HepG2 (cell line): ENCODE measurements at regions not wholly inside any gene's neighbourhood (a gene's known extent, or its start where the extent isn't known, plus 50 kb on each side); places are given as distances from the start of the nearest gene placed in this dataset.

Source experiments
- ATAC-seq: fragments of 200-7000 bp; cut with Tn5 transposase; 3 replicates; pipeline ENCODE4 v1.9.1; 2020; ENCODE audit warnings: mild to moderate bottlenecking, moderate library complexity
- BruUV-seq: library from RNA; stranded (reverse); fragments of 400-500 nt; replicated peaks from 2 replicates; lab custom pipeline; 2021; lab: Mats Ljungman, UMichigan
- CTCF ChIA-PET: fragments of 300-600 bp; formaldehyde crosslinking; extraction: SDS; loops from one replicate; lab custom pipeline; 2021; ENCODE audit warnings: low total read pairs, inconsistent platforms, low intra/inter-chr PET ratio; lab: Yijun Ruan, JAX
- POLR2A ChIA-PET: fragments of 350-600 bp; sonication (Branson Sonifier 250); formaldehyde crosslinking; loops from one replicate; lab custom pipeline; 2020; ENCODE audit warnings: antibody characterized with exemption, inconsistent platforms; lab: Yijun Ruan, JAX
- DNase-seq: peaks from one replicate; pipeline ENCODE4 v3.0.0-alpha.2; 2015; ENCODE audit warnings: low spot score
- FAIRE-seq: peaks from 3 replicates; lab custom pipeline; 2011; peaks lifted over from hg19 to GRCh38; lab: Jason Lieb, UNC
- H2AFZ ChIP-seq: one replicate; pipeline ENCODE4 v1.6.1; 2011; ENCODE audit warnings: low read length, inconsistent platforms
- H3K27ac ChIP-seq: fragments of 300-600 bp; 3 replicates; pipeline ENCODE4 v1.8.0; 2011; ENCODE audit warnings: mixed run types, mild to moderate bottlenecking, mixed read lengths, low read length, inconsistent platforms; ENCODE audit not compliant: insufficient read depth; ENCODE audit errors: extremely low read length
- H3K27me3 ChIP-seq, 2 experiments: fragments of 200-600 bp in 1 of 2; 2 replicates in 1 of 2; 3 replicates in 1 of 2; pipeline versions ENCODE4 v1.6.0 to v1.8.0; 2011; ENCODE audit warnings: low read length in 2 of 2, mild to moderate bottlenecking in 2 of 2, moderate library complexity in 2 of 2, inconsistent platforms in 1 of 2; ENCODE audit not compliant: insufficient read depth in 2 of 2, control insufficient read depth in 1 of 2
- H3K36me3 ChIP-seq, 2 experiments: fragments of 200-600 bp in 1 of 2; replicated peaks in 1 of 2; 2 replicates in 1 of 2; 3 replicates in 1 of 2; pipeline versions ENCODE4 v1.5.1 to v1.8.0; 2011; ENCODE audit warnings: low read length in 2 of 2, inconsistent platforms in 1 of 2; ENCODE audit not compliant: insufficient read depth in 2 of 2, control insufficient read depth in 1 of 2
- H3K4me1 ChIP-seq: 2 replicates; pipeline ENCODE4 v1.5.1; 2012; ENCODE audit warnings: low read length, inconsistent platforms; ENCODE audit not compliant: insufficient read depth
- H3K4me2 ChIP-seq: 2 replicates; pipeline ENCODE4 v1.6.0; 2011; ENCODE audit warnings: low read depth, low read length, inconsistent platforms
- H3K4me3 ChIP-seq, 3 experiments: fragments of 200-600 bp in 1 of 3; sonication (generic), shearing (Covaris generic) in 1 of 3; replicated peaks in 1 of 3; 2 replicates each; pipeline ENCODE4 v1.5.1; 2011 to 2016; ENCODE audit warnings: low read length in 3 of 3, inconsistent platforms in 2 of 3, low read depth in 2 of 3, mild to moderate bottlenecking in 2 of 3, control low read depth in 1 of 3, mixed read lengths in 1 of 3; ENCODE audit not compliant: insufficient read depth in 1 of 3
- H3K79me2 ChIP-seq: one replicate; pipeline ENCODE4 v1.6.1; 2011; ENCODE audit warnings: low read length, inconsistent platforms; ENCODE audit not compliant: insufficient read depth
- H3K9ac ChIP-seq: 2 replicates; pipeline ENCODE4 v1.6.0; 2011; ENCODE audit warnings: mild to moderate bottlenecking, low read depth, low read length, inconsistent platforms; ENCODE audit not compliant: insufficient read depth
- H3K9me3 ChIP-seq: 2 replicates; pipeline ENCODE4 v1.5.1; 2012; ENCODE audit warnings: mild to moderate bottlenecking, low read length
- H4K20me1 ChIP-seq: 2 replicates; pipeline ENCODE4 v1.6.0; 2011; ENCODE audit warnings: inconsistent platforms, mild to moderate bottlenecking, low read length, moderate library complexity; ENCODE audit not compliant: insufficient read depth
- ARNT2 ChIP-seq: sonication (generic); formaldehyde crosslinking; IDR thresholded peaks from 2 replicates; pipeline ENCODE4 v1.8.0; 2022; ENCODE audit warnings: mild to moderate bottlenecking, low read depth, missing genetic modification reagents, moderate library complexity
- ELF4 ChIP-seq: sonication (generic); formaldehyde crosslinking; IDR thresholded peaks from 2 replicates; pipeline ENCODE4 v1.5.0; 2020; ENCODE audit warnings: missing genetic modification reagents, mild to moderate bottlenecking, moderate library complexity, borderline replicate concordance
- HDAC2 ChIP-seq: sonication (generic); formaldehyde crosslinking; IDR thresholded peaks from 2 replicates; pipeline ENCODE4 v1.4.0; 2020; ENCODE audit warnings: missing genetic modification reagents
- HMG20A ChIP-seq: IDR thresholded peaks from 2 replicates; pipeline ENCODE4 v1.6.1; 2016; ENCODE audit warnings: borderline replicate concordance
- HOXA9 ChIP-seq: sonication (generic); formaldehyde crosslinking; IDR thresholded peaks from 2 replicates; pipeline ENCODE4 v1.8.1; 2022; ENCODE audit warnings: missing genetic modification reagents, mild to moderate bottlenecking, moderate library complexity, borderline replicate concordance
- IKZF1 ChIP-seq: fragments of 450-650 bp; IDR thresholded peaks from 2 replicates; pipeline ENCODE4 v1.7.1; 2016
- NCOR1 ChIP-seq: fragments of 200-600 bp; sonication (generic); IDR thresholded peaks from 2 replicates; pipeline ENCODE4 v1.7.0; 2017; ENCODE audit warnings: antibody characterized with exemption, low read length, borderline replicate concordance
- SP5 ChIP-seq: IDR thresholded peaks from 2 replicates; pipeline ENCODE4 v1.6.1; 2016; ENCODE audit warnings: low read depth, borderline replicate concordance
- SYNCRIP ChIP-seq: fragments of 200-400 bp; formaldehyde crosslinking; IDR thresholded peaks from 2 replicates; pipeline ENCODE4 v1.6.1; 2018; ENCODE audit warnings: mild to moderate bottlenecking, low read depth, low read length; ENCODE audit not compliant: insufficient read depth
- XRCC5 ChIP-seq: fragments of 200-400 bp; formaldehyde crosslinking; optimal IDR thresholded peaks from 2 replicates; pipeline ENCODE3; 2017; ENCODE audit warnings: mild to moderate bottlenecking, low read length
- ZBTB21 ChIP-seq: sonication (generic); formaldehyde crosslinking; IDR thresholded peaks from 2 replicates; pipeline ENCODE4 v1.4.0; 2020; ENCODE audit warnings: missing genetic modification reagents
- ZFAT ChIP-seq: sonication (generic); formaldehyde crosslinking; conservative IDR thresholded peaks from 2 replicates; pipeline ENCODE4 v1.8.1; 2023; ENCODE audit warnings: missing genetic modification reagents, inconsistent platforms
- ZFP36 ChIP-seq: fragments of 150-350 bp; IDR thresholded peaks from 2 replicates; pipeline ENCODE4 v1.6.1; 2018; ENCODE audit warnings: borderline replicate concordance, low read length, low read depth; ENCODE audit not compliant: partially characterized antibody
- ZFP62 ChIP-seq: sonication (generic); formaldehyde crosslinking; IDR thresholded peaks from 2 replicates; pipeline ENCODE4 v1.4.0; 2020; ENCODE audit warnings: missing genetic modification reagents
- ZNF101 ChIP-seq: sonication (generic); formaldehyde crosslinking; IDR thresholded peaks from 2 replicates; pipeline ENCODE4 v1.4.0; 2020; ENCODE audit warnings: mild to moderate bottlenecking, low read depth, missing genetic modification reagents, borderline replicate concordance
- ZNF354B ChIP-seq: sonication (generic); formaldehyde crosslinking; IDR thresholded peaks from 2 replicates; pipeline ENCODE4 v1.8.0; 2022; ENCODE audit warnings: mild to moderate bottlenecking, missing genetic modification reagents
- ZSCAN22 ChIP-seq: sonication (generic); formaldehyde crosslinking; IDR thresholded peaks from 2 replicates; pipeline ENCODE4 v1.4.0; 2020; ENCODE audit warnings: mild to moderate bottlenecking, missing genetic modification reagents
- WGBS: methylation state at CpG from one replicate; pipeline ENCODE4 v1.1.6; 2017; ENCODE audit warnings: low lambda C conversion rate; 5-methylcytosine and 5-hydroxymethylcytosine counted together
- in situ Hi-C: cut with HindIII; loops from 2 replicates; pipeline ENCODE4 v1.10.0; 2017; ENCODE audit warnings: low pct_unique_long_range_greater_than_20kb; ENCODE audit not compliant: extremely low pct_ligation_motif_present
- intact Hi-C: fragments of 100-400 bp; cut with micrococcal nuclease; formaldehyde crosslinking; loops from one replicate; pipeline ENCODE4 v1.10.0; 2022; ENCODE audit not compliant: unreplicated experiment
- TF ChIP-seq, protein P1 (sequence below): sonication (generic); formaldehyde crosslinking; IDR thresholded peaks from 2 replicates; pipeline ENCODE4 v1.4.0; 2020; ENCODE audit warnings: missing genetic modification reagents
- TF ChIP-seq, protein P2 (sequence below): sonication (generic); formaldehyde crosslinking; IDR thresholded peaks from 2 replicates; pipeline ENCODE4 v1.5.0; 2020; ENCODE audit warnings: missing genetic modification reagents
- TF ChIP-seq, protein P3 (sequence below): IDR thresholded peaks from 2 replicates; pipeline ENCODE4 v1.6.1; 2018; ENCODE audit warnings: missing genetic modification reagents

DNA sequence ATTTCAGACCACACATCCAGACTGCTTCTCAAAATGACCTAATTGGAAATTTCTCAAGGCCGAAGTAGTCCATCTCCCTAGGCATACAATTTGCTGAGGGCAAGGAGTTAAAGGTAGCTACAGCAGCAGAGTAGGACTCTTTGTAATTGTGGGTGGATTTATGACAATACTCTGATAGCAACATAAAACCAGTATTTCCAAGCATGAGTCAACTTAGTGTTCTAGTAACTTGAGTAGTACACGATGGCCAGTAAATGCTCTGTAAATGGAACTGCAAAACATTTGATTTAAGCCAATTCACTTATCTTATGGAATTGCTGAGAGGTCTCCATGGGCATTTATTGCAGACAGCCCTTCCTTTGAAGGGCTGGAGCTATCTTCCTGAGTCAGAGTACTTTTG is 352.2 kb downstream of the PLK2 start (continued):
- TF ChIP-seq XRCC5 = no peak
- TF ChIP-seq, all 625 proteins: peak for 0

DNA sequence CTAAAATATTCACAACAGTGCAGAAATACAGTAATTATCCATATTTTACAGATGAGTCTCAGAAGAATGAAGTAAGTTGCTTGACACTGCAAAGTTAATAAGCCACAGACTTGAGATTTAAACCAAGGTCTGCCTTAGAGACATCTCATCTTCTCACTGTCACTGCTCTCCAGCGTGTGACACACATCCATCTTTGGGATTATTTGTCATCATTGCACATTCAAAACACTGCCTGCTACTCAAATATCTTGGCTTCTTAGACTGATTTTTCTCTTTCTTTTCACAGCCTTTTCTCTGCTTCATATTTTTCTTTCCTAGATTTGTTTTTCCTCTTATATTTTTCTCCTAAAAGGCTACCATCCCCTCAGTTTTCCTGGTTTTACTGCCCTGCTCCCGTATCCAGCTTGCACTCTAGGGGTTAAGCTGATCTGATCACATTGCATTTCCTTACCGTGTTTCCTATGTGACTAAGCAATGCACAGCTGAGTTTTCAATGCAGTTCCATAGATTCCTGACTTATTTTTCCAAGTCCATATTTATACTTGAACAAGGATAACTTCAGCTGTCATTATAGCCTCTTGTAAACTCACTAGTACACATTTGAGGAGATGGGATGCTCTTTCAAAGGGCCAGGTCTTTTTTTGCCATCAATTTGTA is 353.0 kb downstream of the PLK2 start:
- DNase-seq = no peak
- BruUV-seq = no TSS peak

More for the DNA sequence above, 353.0 kb downstream of the PLK2 start:
- intact Hi-C loops (no loop called here), in situ Hi-C loops (no loop called here)
- no peak overlapping the region for H3K27ac ChIP-seq
- no peaks in the 10 kb centered on the region for H4K20me1 ChIP-seq
- no peak overlapping the region for H3K4me2 ChIP-seq
- ATAC-seq (no peak), FAIRE-seq (no peak)
- no peaks in the 10 kb centered on the region for H3K79me2 ChIP-seq
- H2AFZ ChIP-seq = no peak overlapping the region
- H3K36me3 ChIP-seq = no peaks in the 10 kb centered on the region
- POLR2A ChIA-PET = no interaction called here
- H3K4me3 ChIP-seq = no peak overlapping the region
- CTCF ChIA-PET = no interaction called here
- H3K9ac ChIP-seq = no peak overlapping the region
- TF ChIP-seq HMG20A (CRISPR knock-in tag) (no peak), SYNCRIP (no peak), ZFP62 (CRISPR knock-in tag) (no peak), HOXA9 (CRISPR knock-in tag) (no peak), ARNT2 (CRISPR knock-in tag) (no peak), ZBTB21 (CRISPR knock-in tag) (no peak), NCOR1 (no peak), HDAC2 (CRISPR knock-in tag) (no peak), SP5 (CRISPR knock-in tag) (no peak), IKZF1 (no peak), ZNF101 (CRISPR knock-in tag) (no peak), ELF4 (CRISPR knock-in tag) (no peak), ZFP36 (no peak), ZSCAN22 (no peak), ZFAT (CRISPR knock-in tag) (no peak), ZNF354B (CRISPR knock-in tag) (no peak)
- TF ChIP-seq, protein P1, sequence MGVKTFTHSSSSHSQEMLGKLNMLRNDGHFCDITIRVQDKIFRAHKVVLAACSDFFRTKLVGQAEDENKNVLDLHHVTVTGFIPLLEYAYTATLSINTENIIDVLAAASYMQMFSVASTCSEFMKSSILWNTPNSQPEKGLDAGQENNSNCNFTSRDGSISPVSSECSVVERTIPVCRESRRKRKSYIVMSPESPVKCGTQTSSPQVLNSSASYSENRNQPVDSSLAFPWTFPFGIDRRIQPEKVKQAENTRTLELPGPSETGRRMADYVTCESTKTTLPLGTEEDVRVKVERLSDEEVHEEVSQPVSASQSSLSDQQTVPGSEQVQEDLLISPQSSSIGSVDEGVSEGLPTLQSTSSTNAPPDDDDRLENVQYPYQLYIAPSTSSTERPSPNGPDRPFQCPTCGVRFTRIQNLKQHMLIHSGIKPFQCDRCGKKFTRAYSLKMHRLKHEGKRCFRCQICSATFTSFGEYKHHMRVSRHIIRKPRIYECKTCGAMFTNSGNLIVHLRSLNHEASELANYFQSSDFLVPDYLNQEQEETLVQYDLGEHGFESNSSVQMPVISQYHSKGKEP (CRISPR knock-in tag) = no peak
- TF ChIP-seq, protein P2, sequence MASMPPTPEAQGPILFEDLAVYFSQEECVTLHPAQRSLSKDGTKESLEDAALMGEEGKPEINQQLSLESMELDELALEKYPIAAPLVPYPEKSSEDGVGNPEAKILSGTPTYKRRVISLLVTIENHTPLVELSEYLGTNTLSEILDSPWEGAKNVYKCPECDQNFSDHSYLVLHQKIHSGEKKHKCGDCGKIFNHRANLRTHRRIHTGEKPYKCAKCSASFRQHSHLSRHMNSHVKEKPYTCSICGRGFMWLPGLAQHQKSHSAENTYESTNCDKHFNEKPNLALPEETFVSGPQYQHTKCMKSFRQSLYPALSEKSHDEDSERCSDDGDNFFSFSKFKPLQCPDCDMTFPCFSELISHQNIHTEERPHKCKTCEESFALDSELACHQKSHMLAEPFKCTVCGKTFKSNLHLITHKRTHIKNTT (CRISPR knock-in tag) = no peak
- TF ChIP-seq, protein P3, sequence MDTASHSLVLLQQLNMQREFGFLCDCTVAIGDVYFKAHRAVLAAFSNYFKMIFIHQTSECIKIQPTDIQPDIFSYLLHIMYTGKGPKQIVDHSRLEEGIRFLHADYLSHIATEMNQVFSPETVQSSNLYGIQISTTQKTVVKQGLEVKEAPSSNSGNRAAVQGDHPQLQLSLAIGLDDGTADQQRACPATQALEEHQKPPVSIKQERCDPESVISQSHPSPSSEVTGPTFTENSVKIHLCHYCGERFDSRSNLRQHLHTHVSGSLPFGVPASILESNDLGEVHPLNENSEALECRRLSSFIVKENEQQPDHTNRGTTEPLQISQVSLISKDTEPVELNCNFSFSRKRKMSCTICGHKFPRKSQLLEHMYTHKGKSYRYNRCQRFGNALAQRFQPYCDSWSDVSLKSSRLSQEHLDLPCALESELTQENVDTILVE (CRISPR knock-in tag) = no peak
- H3K4me1 ChIP-seq = no peaks in the 10 kb centered on the region
- no peaks in the 10 kb centered on the region for H3K9me3 ChIP-seq
- no peaks in the 10 kb centered on the region for H3K27me3 ChIP-seq
- WGBS = 2% methylated on average over 3 of the region's 3 CpGs
